GM12874 (cell line): ENCODE measurements at regions not wholly inside any gene's neighbourhood (a gene's known extent, or its start where the extent isn't known, plus 50 kb on each side); places are given as distances from the start of the nearest gene placed in this dataset.

Experiments
- CTCF ChIP-seq: IDR thresholded peaks from 2 replicates; pipeline ENCODE4 v1.5.1; 2011; ENCODE audit warnings: low read depth, mild to moderate bottlenecking, control low read depth, low read length, moderate library complexity; ENCODE audit not compliant: insufficient read depth

GRCh38 chr2:238523158-238524110, 96.7 kb downstream of the ASB1 start:
- no peak for TF ChIP-seq CTCF

GRCh38 chr2:238524426-238524983, 97.8 kb downstream of the ASB1 start:
- no peak for TF ChIP-seq CTCF

- no peak for TF ChIP-seq CTCF
Measured at GRCh38 chr2:238525990-238526389, 99.3 kb downstream of the ASB1 start.

GRCh38 chr2:238527565-238527964, 100.8 kb downstream of the ASB1 start:
- no peak for TF ChIP-seq CTCF

GRCh38 chr2:238528953-238529781, 102.4 kb downstream of the ASB1 start:
- TF ChIP-seq CTCF, result no peak

GRCh38 chr2:238548902-238549462, 122.3 kb downstream of the ASB1 start:
- no peak for TF ChIP-seq CTCF

- TF ChIP-seq CTCF, result no peak
Measured at GRCh38 chr2:238549866-238550265, 123.1 kb downstream of the ASB1 start.
